K562 (cell line): ENCODE measurements at regions not wholly inside any gene's neighbourhood (a gene's known extent, or its start where the extent isn't known, plus 50 kb on each side); places are given as distances from the start of the nearest gene placed in this dataset.

Experiments
- ARID4B ChIP-seq: sonication (generic); formaldehyde crosslinking; IDR thresholded peaks from 2 replicates; pipeline ENCODE4 v1.8.0; 2022; ENCODE audit warnings: mild to moderate bottlenecking, missing genetic modification reagents
- ARNT ChIP-seq, 2 experiments: fragments of 450-650 bp; IDR thresholded peaks; 2 replicates each; pipeline ENCODE4 v1.6.1; 2016; ENCODE audit warnings: mild to moderate bottlenecking in 1 of 2
- CBFA2T3 ChIP-seq: fragments of 450-650 bp; IDR thresholded peaks from 2 replicates; pipeline ENCODE4 v1.6.1; 2017
- CREB3 ChIP-seq: fragments of 450-650 bp; conservative IDR thresholded peaks from 2 replicates; pipeline ENCODE4 v1.6.1; 2016; ENCODE audit warnings: missing genetic modification characterization, low read depth, mild to moderate bottlenecking, missing compliant biosample characterization, moderate library complexity
- ESRRB ChIP-seq: fragments of 250-450 bp; sonication (Bioruptor Pico); IDR thresholded peaks from 2 replicates; pipeline ENCODE4 v1.5.0; 2020; ENCODE audit warnings: mild to moderate bottlenecking, moderate library complexity, borderline replicate concordance
- HSF4 ChIP-seq: fragments of 250-450 bp; sonication (Bioruptor Pico); IDR thresholded peaks from 2 replicates; pipeline ENCODE4 v2.1.2; 2022; ENCODE audit warnings: mild to moderate bottlenecking, moderate library complexity, borderline replicate concordance
- KLF16 ChIP-seq: IDR thresholded peaks from 2 replicates; pipeline ENCODE4 v1.6.1; 2016; ENCODE audit warnings: antibody characterized with exemption
- TAF15 ChIP-seq: fragments of 200-400 bp; formaldehyde crosslinking; IDR thresholded peaks from 2 replicates; pipeline ENCODE4 v1.6.1; 2017; ENCODE audit warnings: mild to moderate bottlenecking, low read depth, low read length, moderate library complexity
- THRA ChIP-seq: fragments of 450-650 bp; IDR thresholded peaks from 2 replicates; pipeline ENCODE4 v1.6.1; 2017; ENCODE audit warnings: mild to moderate bottlenecking, moderate library complexity
- WHSC1 ChIP-seq: IDR thresholded peaks from one replicate; pipeline ENCODE4 v1.6.1; 2012; ENCODE audit warnings: low read length, control low read depth, inconsistent platforms
- YY1 ChIP-seq, 3 experiments: IDR thresholded peaks; 2 replicates each; pipeline ENCODE4 v1.6.1; 2011; ENCODE audit warnings: low read length in 2 of 3, mild to moderate bottlenecking in 2 of 3, moderate library complexity in 2 of 3, borderline replicate concordance in 1 of 3, control low read depth in 1 of 3, low read depth in 1 of 3; ENCODE audit not compliant: insufficient read depth in 3 of 3, insufficient replicate concordance in 2 of 3, control insufficient read depth in 1 of 3, insufficient read length in 1 of 3; ENCODE audit errors: extremely low read depth in 1 of 3
- TF ChIP-seq, protein P1 (sequence below): fragments of 250-450 bp; sonication (Bioruptor Pico); IDR thresholded peaks from 2 replicates; pipeline ENCODE4 v1.9.0; 2021; ENCODE audit warnings: mild to moderate bottlenecking, inconsistent platforms
- TF ChIP-seq, protein P2 (sequence below), 2 experiments: fragments of 450-650 bp in 1 of 2; sonication (generic) in 1 of 2; formaldehyde crosslinking; conservative IDR thresholded peaks; 2 replicates each; pipeline versions ENCODE4 v1.4.0 to v1.8.1; 2020 to 2022; ENCODE audit warnings: mild to moderate bottlenecking in 1 of 2, missing genetic modification reagents in 1 of 2

DNA sequence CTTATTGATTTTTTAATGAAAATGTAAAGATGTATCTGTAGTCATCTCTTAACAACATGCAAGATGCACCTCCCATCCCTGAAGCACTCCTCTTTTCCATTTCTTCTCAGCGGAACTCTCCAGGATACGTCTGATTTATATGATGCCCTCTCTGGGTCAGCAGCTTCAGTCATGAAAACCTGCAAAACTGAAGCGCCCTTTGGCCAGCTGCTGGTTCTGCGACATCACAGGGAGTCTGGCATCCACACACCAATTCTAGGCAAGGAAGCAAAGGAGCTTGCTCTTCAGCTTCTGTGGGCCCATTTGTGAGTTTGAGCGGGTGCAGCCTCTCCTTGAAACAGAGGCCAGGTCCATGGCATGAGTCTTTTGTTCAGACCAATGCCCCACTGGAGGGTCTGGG lies 1253.3 kb downstream of the TBC1D22A start (continued):
- TF ChIP-seq THRA (no peak), ARNT (IDR thresholded peaks at IDR 0.05) (no peak), KLF16 (no peak), CBFA2T3 (no peak), WHSC1 (no peak), ARID4B (no peak), YY1 (IDR thresholded peaks at IDR 0.05; ENCODE audit: borderline replicate concordance in 1 of 3, control insufficient read depth in 1 of 3, extremely low read depth in 1 of 3, insufficient read depth in 3 of 3, insufficient read length in 1 of 3, insufficient replicate concordance in 2 of 3, low read depth in 1 of 3, low read length in 2 of 3) (no peak), ESRRB (CRISPR knock-in tag) (no peak), CREB3 (no peak), HSF4 (CRISPR knock-in tag) (no peak), TAF15 (no peak)
- TF ChIP-seq, protein P1, sequence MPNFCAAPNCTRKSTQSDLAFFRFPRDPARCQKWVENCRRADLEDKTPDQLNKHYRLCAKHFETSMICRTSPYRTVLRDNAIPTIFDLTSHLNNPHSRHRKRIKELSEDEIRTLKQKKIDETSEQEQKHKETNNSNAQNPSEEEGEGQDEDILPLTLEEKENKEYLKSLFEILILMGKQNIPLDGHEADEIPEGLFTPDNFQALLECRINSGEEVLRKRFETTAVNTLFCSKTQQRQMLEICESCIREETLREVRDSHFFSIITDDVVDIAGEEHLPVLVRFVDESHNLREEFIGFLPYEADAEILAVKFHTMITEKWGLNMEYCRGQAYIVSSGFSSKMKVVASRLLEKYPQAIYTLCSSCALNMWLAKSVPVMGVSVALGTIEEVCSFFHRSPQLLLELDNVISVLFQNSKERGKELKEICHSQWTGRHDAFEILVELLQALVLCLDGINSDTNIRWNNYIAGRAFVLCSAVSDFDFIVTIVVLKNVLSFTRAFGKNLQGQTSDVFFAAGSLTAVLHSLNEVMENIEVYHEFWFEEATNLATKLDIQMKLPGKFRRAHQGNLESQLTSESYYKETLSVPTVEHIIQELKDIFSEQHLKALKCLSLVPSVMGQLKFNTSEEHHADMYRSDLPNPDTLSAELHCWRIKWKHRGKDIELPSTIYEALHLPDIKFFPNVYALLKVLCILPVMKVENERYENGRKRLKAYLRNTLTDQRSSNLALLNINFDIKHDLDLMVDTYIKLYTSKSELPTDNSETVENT (CRISPR knock-in tag) = no peak
- TF ChIP-seq, protein P2, sequence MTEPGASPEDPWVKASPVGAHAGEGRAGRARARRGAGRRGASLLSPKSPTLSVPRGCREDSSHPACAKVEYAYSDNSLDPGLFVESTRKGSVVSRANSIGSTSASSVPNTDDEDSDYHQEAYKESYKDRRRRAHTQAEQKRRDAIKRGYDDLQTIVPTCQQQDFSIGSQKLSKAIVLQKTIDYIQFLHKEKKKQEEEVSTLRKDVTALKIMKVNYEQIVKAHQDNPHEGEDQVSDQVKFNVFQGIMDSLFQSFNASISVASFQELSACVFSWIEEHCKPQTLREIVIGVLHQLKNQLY (CRISPR knock-in tag; conservative IDR thresholded peaks at IDR 0.05) = no peak
